Tibial nerve (tissue), 4 donors: ENCODE measurements at regions not wholly inside any gene's neighbourhood (a gene's known extent, or its start where the extent isn't known, plus 50 kb on each side); places are given as distances from the start of the nearest gene placed in this dataset.

Experiments used
- DNase-seq, 2 donors: peaks; one replicate each; pipeline ENCODE4 v3.0.0-alpha.2; 2019; ENCODE audit warnings: low spot score in 2 of 2
- H3K27ac ChIP-seq, 4 donors: fragments of 200-600 bp; sonication (generic) in 3 of 4; one replicate each; pipeline ENCODE4 v1.5.1; 2017 to 2019; ENCODE audit warnings: mild to moderate bottlenecking in 1 of 4
- H3K27me3 ChIP-seq, 2 donors: fragments of 200-600 bp; sonication (generic) in 1 of 2; one replicate each; pipeline versions ENCODE4 v1.5.1 to v1.6.0; 2017 to 2019
- H3K36me3 ChIP-seq, 3 donors: fragments of 200-600 bp; sonication (generic); one replicate each; pipeline ENCODE4 v1.5.1; 2018 to 2019
- H3K4me1 ChIP-seq, 4 donors: fragments of 200-600 bp; sonication (generic) in 3 of 4; one replicate each; pipeline ENCODE4 v1.5.1; 2017 to 2019
- H3K4me3 ChIP-seq, 4 donors: fragments of 200-600 bp; sonication (generic) in 3 of 4; one replicate each; pipeline ENCODE4 v1.5.1; 2017 to 2019; ENCODE audit warnings: mild to moderate bottlenecking in 1 of 4, moderate library complexity in 1 of 4
- H3K9me3 ChIP-seq, 4 donors: fragments of 200-600 bp; sonication (generic) in 3 of 4; one replicate each; pipeline ENCODE4 v1.5.1; 2017 to 2019
- CTCF ChIP-seq, 5 experiments: fragments of 200-600 bp in 3 of 5; fragments of 450-650 bp in 2 of 5; sonication (generic) in 3 of 5; IDR thresholded peaks; one replicate each; pipeline ENCODE4 v1.5.1; 2016 to 2019; ENCODE audit warnings: antibody characterized with exemption in 5 of 5, mild to moderate bottlenecking in 3 of 5, moderate library complexity in 2 of 5
- EP300 ChIP-seq, 2 donors: sonication (generic); formaldehyde crosslinking; IDR thresholded peaks; one replicate each; pipeline ENCODE4 v1.6.1; 2017; ENCODE audit warnings: antibody characterized with exemption in 2 of 2, mild to moderate bottlenecking in 1 of 2
- POLR2A ChIP-seq, 2 donors: fragments of 450-650 bp; IDR thresholded peaks; one replicate each; pipeline ENCODE4 v1.6.1; 2017; ENCODE audit warnings: antibody characterized with exemption in 2 of 2, mild to moderate bottlenecking in 2 of 2, moderate library complexity in 2 of 2
- WGBS, 2 donors: methylation state at CpG; one replicate each; pipeline ENCODE4 v1.1.5; 2018; 5-methylcytosine and 5-hydroxymethylcytosine counted together

- no peaks in the 10 kb centered on the region for H3K27me3 ChIP-seq
- no peaks in the 10 kb centered on the region for H3K4me1 ChIP-seq
- H3K27ac ChIP-seq, result no peak overlapping the region
- H3K36me3 ChIP-seq, result no peaks in the 10 kb centered on the region
- H3K9me3 ChIP-seq, result peaks cover 0 to 27% (median 0%) of the 10 kb centered on the region in 4 donors
- H3K4me3 ChIP-seq, result no peak overlapping the region
- 67 to 72% methylated on average over 4 of the region's 4 CpGs for WGBS, 2 donors
- TF ChIP-seq CTCF (IDR thresholded peaks at IDR 0.05), result no peak
- TF ChIP-seq EP300 (IDR thresholded peaks at IDR 0.05), result no peak
- TF ChIP-seq POLR2A (IDR thresholded peaks at IDR 0.05), result no peak
- no peak for DNase-seq
Measured at GRCh38 chr3:13766128-13766527, 113.7 kb downstream of the WNT7A start.

- WGBS, 2 donors, result 56 to 74% methylated on average over 6 to 9 of the region's 9 CpGs
- Histone ChIP-seq H3K27ac (no peak overlapping the region), H3K27me3 (no peaks in the 10 kb centered on the region), H3K36me3 (no peaks in the 10 kb centered on the region), H3K4me3 (no peak overlapping the region), H3K9me3 (peaks cover 0 to 27% (median 0%) of the 10 kb centered on the region in 4 donors), H3K4me1 (no peaks in the 10 kb centered on the region)
- TF ChIP-seq EP300 (IDR thresholded peaks at IDR 0.05), result no peak
- TF ChIP-seq POLR2A (IDR thresholded peaks at IDR 0.05), result no peak
- no peak for TF ChIP-seq CTCF (IDR thresholded peaks at IDR 0.05)
- DNase-seq, result no peak
Measured at GRCh38 chr3:13764161-13764560, 115.7 kb downstream of the WNT7A start.

GRCh38 chr3:13762906-13763305 is 117.0 kb downstream of the WNT7A start:
- peaks cover 0 to 27% (median 0%) of the 10 kb centered on the region in 4 donors for H3K9me3 ChIP-seq
- no peak overlapping the region for H3K4me3 ChIP-seq
- H3K27me3 ChIP-seq, result no peaks in the 10 kb centered on the region
- H3K36me3 ChIP-seq, result no peaks in the 10 kb centered on the region
- no peaks in the 10 kb centered on the region for H3K4me1 ChIP-seq
- TF ChIP-seq EP300 (IDR thresholded peaks at IDR 0.05) (no peak), POLR2A (IDR thresholded peaks at IDR 0.05) (no peak), CTCF (IDR thresholded peaks at IDR 0.05) (no peak)
- no peak overlapping the region for H3K27ac ChIP-seq
- WGBS, 2 donors, result 74 to 78% methylated on average over 7 of the region's 7 CpGs
- no peak for DNase-seq

- WGBS, 2 donors, result 78 to 83% methylated on average over 1 of the region's 1 CpG
- H3K27ac ChIP-seq, result no peak overlapping the region
- DNase-seq, result no peak
- no peaks in the 10 kb centered on the region for H3K36me3 ChIP-seq
- no peaks in the 10 kb centered on the region for H3K27me3 ChIP-seq
- TF ChIP-seq POLR2A (IDR thresholded peaks at IDR 0.05) (no peak), EP300 (IDR thresholded peaks at IDR 0.05) (no peak), CTCF (IDR thresholded peaks at IDR 0.05) (no peak)
- no peak overlapping the region for H3K4me3 ChIP-seq
- H3K4me1 ChIP-seq, result no peaks in the 10 kb centered on the region
- H3K9me3 ChIP-seq, result peaks cover 0 to 15% (median 1%) of the 10 kb centered on the region in 4 donors
Measured at GRCh38 chr3:13750731-13751130, 129.1 kb downstream of the WNT7A start.

GRCh38 chr3:13750215-13750614 is 129.7 kb downstream of the WNT7A start:
- WGBS, 2 donors, result 93 to 94% methylated on average over 5 of the region's 5 CpGs
- Histone ChIP-seq H3K36me3 (no peaks in the 10 kb centered on the region), H3K9me3 (peaks cover 0 to 9% (median 0%) of the 10 kb centered on the region in 4 donors), H3K27ac (no peak overlapping the region), H3K4me3 (no peak overlapping the region), H3K27me3 (no peaks in the 10 kb centered on the region), H3K4me1 (no peaks in the 10 kb centered on the region)
- TF ChIP-seq EP300 (IDR thresholded peaks at IDR 0.05) (no peak), POLR2A (IDR thresholded peaks at IDR 0.05) (no peak), CTCF (IDR thresholded peaks at IDR 0.05) (no peak)
- no peak for DNase-seq
